ENCODE measurements at regions not wholly inside any gene's neighbourhood (a gene's known extent, or its start where the extent isn't known, plus 50 kb on each side); places are given as distances from the start of the nearest gene placed in this dataset.

GRCh38 chr6:165770397-165771082 lies 107.5 kb upstream of the PDE10A start:
- no peak for TF ChIP-seq CTCF (IDR thresholded peaks at IDR 0.05; ENCODE audit: borderline replicate concordance, extremely low read depth, low read length, poor library complexity, severe bottlenecking)
- TF ChIP-seq EZH2 (IDR thresholded peaks at IDR 0.05; ENCODE audit: borderline replicate concordance, low read depth, low read length, severe bottlenecking), result no peak

Measured in DND-41 (cell line).